PC-3 (cell line): ENCODE measurements at regions not wholly inside any gene's neighbourhood (a gene's known extent, or its start where the extent isn't known, plus 50 kb on each side); places are given as distances from the start of the nearest gene placed in this dataset.

Experiments
- ATAC-seq: fragments of 200-7000 bp; cut with Tn5 transposase; 2 replicates; pipeline ENCODE4 v1.9.1; 2020; ENCODE audit warnings: mild to moderate bottlenecking, moderate library complexity
- BruUV-seq: library from RNA; stranded (reverse); fragments of 400-500 nt; replicated peaks from 2 replicates; lab custom pipeline; 2021; lab: Mats Ljungman, UMichigan
- CTCF ChIA-PET: fragments of 300-600 bp; sonication (Branson Sonifier 250); formaldehyde crosslinking; loops from one replicate; lab custom pipeline; 2022; ENCODE audit warnings: antibody characterized with exemption; lab: Charles Lee
- POLR2A ChIA-PET: fragments of 300-600 bp; sonication (Branson Sonifier 250); formaldehyde crosslinking; loops from one replicate; lab custom pipeline; 2022; ENCODE audit warnings: antibody characterized with exemption; ENCODE audit not compliant: unreplicated experiment; lab: Charles Lee
- DNase-seq: peaks from one replicate; pipeline ENCODE4 v3.0.0-alpha.2; 2015
- H2AFZ ChIP-seq: fragments of 300-600 bp; sonication (generic); 2 replicates; pipeline ENCODE4 v1.6.0; 2016; ENCODE audit warnings: antibody characterized with exemption, low read length
- H3F3A ChIP-seq: fragments of 300-600 bp; sonication (generic); one replicate; pipeline ENCODE4 v1.6.0; 2017; ENCODE audit warnings: antibody characterized with exemption, low read length, control low read depth, mild to moderate bottlenecking; ENCODE audit not compliant: unreplicated experiment
- H3K27ac ChIP-seq: fragments of 300-600 bp; sonication (generic); 2 replicates; pipeline ENCODE4 v1.5.1; 2016; ENCODE audit warnings: mild to moderate bottlenecking, low read length
- H3K27me3 ChIP-seq: fragments of 300-600 bp; sonication (generic); 2 replicates; pipeline ENCODE4 v1.6.1; 2016; ENCODE audit warnings: low read length, mixed read lengths
- H3K36me3 ChIP-seq: fragments of 300-600 bp; sonication (generic); 2 replicates; pipeline ENCODE4 v1.6.1; 2016; ENCODE audit warnings: low read depth, mixed run types, low read length, mixed read lengths
- H3K4me1 ChIP-seq: fragments of 300-600 bp; sonication (generic); 2 replicates; pipeline ENCODE4 v1.5.1; 2016; ENCODE audit warnings: low read length; ENCODE audit not compliant: insufficient read depth
- H3K4me2 ChIP-seq: fragments of 300-600 bp; sonication (generic); 2 replicates; pipeline ENCODE4 v1.6.0; 2016; ENCODE audit warnings: low read length
- H3K4me3 ChIP-seq: fragments of 300-600 bp; sonication (generic); 2 replicates; pipeline ENCODE4 v1.5.1; 2016; ENCODE audit warnings: mild to moderate bottlenecking, low read length, mixed read lengths
- H3K79me2 ChIP-seq: fragments of 300-600 bp; sonication (generic); 2 replicates; pipeline ENCODE4 v1.6.1; 2017; ENCODE audit warnings: low read length, mixed read lengths
- H3K9ac ChIP-seq: fragments of 300-600 bp; sonication (generic); 2 replicates; pipeline ENCODE4 v1.6.0; 2016; ENCODE audit warnings: mild to moderate bottlenecking, low read length
- H3K9me2 ChIP-seq: fragments of 300-600 bp; sonication (generic); replicated peaks from 2 replicates; pipeline ENCODE4 v1.6.1; 2016; ENCODE audit warnings: mixed run types, low read length, mixed read lengths
- H3K9me3 ChIP-seq: fragments of 300-600 bp; sonication (generic); 2 replicates; pipeline ENCODE4 v1.6.1; 2016; ENCODE audit warnings: low read length, mixed read lengths
- H4K20me1 ChIP-seq: fragments of 300-600 bp; sonication (generic); 2 replicates; pipeline ENCODE4 v1.6.1; 2016; ENCODE audit warnings: low read length, mixed read lengths
- EZH2 ChIP-seq: fragments of 300-600 bp; sonication (generic); IDR thresholded peaks from one replicate; pipeline ENCODE4 v1.6.1; 2017; ENCODE audit warnings: antibody characterized with exemption, mild to moderate bottlenecking, low read length; ENCODE audit not compliant: unreplicated experiment
- EZH2phosphoT487 ChIP-seq: fragments of 300-600 bp; sonication (generic); IDR thresholded peaks from 2 replicates; pipeline ENCODE4 v1.6.1; 2018; ENCODE audit warnings: mild to moderate bottlenecking, antibody characterized with exemption, low read length, borderline replicate concordance
- intact Hi-C: fragments of 100-400 bp; cut with micrococcal nuclease; formaldehyde crosslinking; loops from 2 replicates; pipeline ENCODE4 v1.9.0; 2023
- TF ChIP-seq, protein P1 (sequence below): fragments of 300-600 bp; sonication (generic); conservative IDR thresholded peaks from 2 replicates; pipeline ENCODE4 v1.5.1; 2017; ENCODE audit warnings: antibody characterized with exemption, low read depth, mild to moderate bottlenecking, low read length

- DNase-seq = no peak
- Histone ChIP-seq H3K4me2 (no peak overlapping the region), H2AFZ (no peak overlapping the region), H3K27me3 (0 out of 2 replicates have a peak, but pooled peaks cover 6% of the 10 kb centered on the region), H3K36me3 (no peaks in the 10 kb centered on the region), H3K9me2 (no peaks in the 10 kb centered on the region), H3K79me2 (no peaks in the 10 kb centered on the region), H3K4me1 (no peaks in the 10 kb centered on the region), H3K9ac (no peak overlapping the region), H3K9me3 (no peaks in the 10 kb centered on the region), H3K27ac (no peak overlapping the region), H3F3A (no peaks in the 10 kb centered on the region), H3K4me3 (no peak overlapping the region), H4K20me1 (no peaks in the 10 kb centered on the region)
- ATAC-seq = no peak
- POLR2A ChIA-PET = interaction anchor here (0.7 kb wide), 1 partner anchor 15 kb away, joined by 3 read pairs; no protein-coding TSS in a partner anchor
- TF ChIP-seq EZH2phosphoT487 = no peak
- TF ChIP-seq, protein P1, sequence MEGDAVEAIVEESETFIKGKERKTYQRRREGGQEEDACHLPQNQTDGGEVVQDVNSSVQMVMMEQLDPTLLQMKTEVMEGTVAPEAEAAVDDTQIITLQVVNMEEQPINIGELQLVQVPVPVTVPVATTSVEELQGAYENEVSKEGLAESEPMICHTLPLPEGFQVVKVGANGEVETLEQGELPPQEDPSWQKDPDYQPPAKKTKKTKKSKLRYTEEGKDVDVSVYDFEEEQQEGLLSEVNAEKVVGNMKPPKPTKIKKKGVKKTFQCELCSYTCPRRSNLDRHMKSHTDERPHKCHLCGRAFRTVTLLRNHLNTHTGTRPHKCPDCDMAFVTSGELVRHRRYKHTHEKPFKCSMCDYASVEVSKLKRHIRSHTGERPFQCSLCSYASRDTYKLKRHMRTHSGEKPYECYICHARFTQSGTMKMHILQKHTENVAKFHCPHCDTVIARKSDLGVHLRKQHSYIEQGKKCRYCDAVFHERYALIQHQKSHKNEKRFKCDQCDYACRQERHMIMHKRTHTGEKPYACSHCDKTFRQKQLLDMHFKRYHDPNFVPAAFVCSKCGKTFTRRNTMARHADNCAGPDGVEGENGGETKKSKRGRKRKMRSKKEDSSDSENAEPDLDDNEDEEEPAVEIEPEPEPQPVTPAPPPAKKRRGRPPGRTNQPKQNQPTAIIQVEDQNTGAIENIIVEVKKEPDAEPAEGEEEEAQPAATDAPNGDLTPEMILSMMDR = no peak
- TF ChIP-seq EZH2 = no peak
- CTCF ChIA-PET = no interaction called here
- BruUV-seq = no TSS peak
- intact Hi-C loops = no loop called here
Measured at GRCh38 chr6:147441751-147442150, 66.7 kb upstream of the SAMD5 start.

DNA sequence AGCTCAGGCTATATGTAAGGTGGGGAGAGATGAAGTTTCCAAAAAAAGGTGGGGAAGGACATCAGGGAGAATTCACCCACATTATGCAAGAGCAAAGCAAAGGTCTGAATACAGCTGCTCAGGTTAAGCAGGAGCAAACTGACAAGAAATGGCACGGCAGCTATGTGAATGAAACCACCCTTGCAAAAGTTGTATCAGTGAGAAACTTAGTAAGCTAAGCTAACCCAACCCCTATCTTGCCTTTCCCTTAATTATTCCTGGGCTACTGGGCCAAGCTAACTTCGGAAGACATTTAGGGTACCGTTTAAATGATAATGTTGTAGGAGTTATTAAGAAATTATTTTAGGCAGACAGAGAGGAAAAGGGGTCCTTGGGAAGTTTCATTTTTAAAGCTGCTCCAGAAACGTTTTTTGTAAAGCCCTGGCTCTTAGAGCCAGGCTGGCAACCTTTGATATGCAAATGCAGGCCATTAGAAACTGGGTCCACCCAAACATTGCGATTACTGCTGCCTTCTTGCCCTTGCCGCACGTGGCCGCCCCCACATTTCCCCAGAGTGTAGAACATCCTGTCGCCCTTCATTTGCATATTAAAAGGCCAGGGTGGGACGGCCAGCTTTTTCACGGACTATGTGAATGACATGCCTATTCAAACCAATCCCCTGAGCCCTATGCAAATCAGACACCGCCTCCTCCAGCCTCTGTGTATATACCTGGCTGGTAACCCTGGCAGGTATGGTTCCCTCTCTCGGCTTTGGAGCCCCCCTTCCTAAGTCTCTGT, 60.5 kb upstream of the SAMD5 start:
- no peak overlapping the region for H3K4me3 ChIP-seq
- no peak overlapping the region for H3K4me2 ChIP-seq
- no peak overlapping the region for H2AFZ ChIP-seq
- H3K9me2 ChIP-seq = no peaks in the 10 kb centered on the region
- BruUV-seq = no TSS peak
- intact Hi-C loops = no loop called here
- DNase-seq = no peak
- H3K36me3 ChIP-seq = no peaks in the 10 kb centered on the region
- no peaks in the 10 kb centered on the region for H4K20me1 ChIP-seq
- H3K27ac ChIP-seq = no peak overlapping the region
- no peak overlapping the region for H3K9ac ChIP-seq
- no peak for ATAC-seq
- no peaks in the 10 kb centered on the region for H3K4me1 ChIP-seq
- TF ChIP-seq EZH2phosphoT487 = no peak
- TF ChIP-seq EZH2 = no peak
- TF ChIP-seq, protein P1 = no peak
- H3K79me2 ChIP-seq = no peaks in the 10 kb centered on the region
- no peaks in the 10 kb centered on the region for H3K9me3 ChIP-seq
- H3F3A ChIP-seq = no peaks in the 10 kb centered on the region
- CTCF ChIA-PET = no interaction called here
- POLR2A ChIA-PET = no interaction called here
- H3K27me3 ChIP-seq = 0 out of 2 replicates have a peak, but pooled peaks cover 6% of the 10 kb centered on the region

DNA sequence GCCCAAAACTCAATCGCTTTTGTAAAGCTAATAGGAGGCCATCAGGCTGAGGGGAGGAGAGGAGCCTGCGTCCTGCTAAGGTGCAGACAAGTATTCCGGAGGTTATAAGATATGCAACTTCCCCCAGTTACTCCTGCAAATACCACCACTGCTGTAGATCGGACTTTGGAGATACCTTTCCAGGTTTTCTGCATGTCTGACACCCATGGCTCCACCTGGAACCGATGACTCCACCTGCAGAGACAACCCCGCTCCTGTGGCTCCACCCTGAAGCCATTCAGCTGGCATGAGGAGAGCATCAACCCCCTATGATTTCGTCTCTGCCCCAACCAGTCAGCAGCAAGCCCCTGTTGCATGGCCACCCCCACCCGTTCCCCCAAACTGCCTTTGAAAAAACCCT, 59.7 kb upstream of the SAMD5 start:
- POLR2A ChIA-PET = no interaction called here
- DNase-seq (no peak), ATAC-seq (no peak)
- BruUV-seq = no TSS peak
- Histone ChIP-seq H3K4me1 (no peaks in the 10 kb centered on the region), H3K9me2 (no peaks in the 10 kb centered on the region), H3K9ac (no peak overlapping the region), H3K9me3 (no peaks in the 10 kb centered on the region), H3K27me3 (0 out of 2 replicates have a peak, but pooled peaks cover 6% of the 10 kb centered on the region), H3K27ac (no peak overlapping the region), H3F3A (no peaks in the 10 kb centered on the region), H2AFZ (no peak overlapping the region), H3K4me2 (no peak overlapping the region), H4K20me1 (no peaks in the 10 kb centered on the region), H3K79me2 (no peaks in the 10 kb centered on the region), H3K36me3 (no peaks in the 10 kb centered on the region), H3K4me3 (no peak overlapping the region)
- CTCF ChIA-PET = no interaction called here
- TF ChIP-seq, protein P1 = no peak
- TF ChIP-seq EZH2 = no peak
- TF ChIP-seq EZH2phosphoT487 = no peak
- intact Hi-C loops = no loop called here
